Left forelimb (tissue), 1 donor: ENCODE measurements at regions not wholly inside any gene's neighbourhood (a gene's known extent, or its start where the extent isn't known, plus 50 kb on each side); places are given as distances from the start of the nearest gene placed in this dataset.

Source experiments
- DNase-seq: peaks from one replicate; pipeline ENCODE4 v3.0.0-alpha.2; 2018; ENCODE audit warnings: low spot score

- no peak for DNase-seq
Observed at GRCh38 chr7:108697254-108697653, 127.6 kb downstream of the DNAJB9 start.

- DNase-seq: no peak
Observed at GRCh38 chr7:108711611-108712010, 141.9 kb downstream of the DNAJB9 start.

GRCh38 chr7:108716783-108717182 is 147.1 kb downstream of the DNAJB9 start:
- no peak for DNase-seq

DNA sequence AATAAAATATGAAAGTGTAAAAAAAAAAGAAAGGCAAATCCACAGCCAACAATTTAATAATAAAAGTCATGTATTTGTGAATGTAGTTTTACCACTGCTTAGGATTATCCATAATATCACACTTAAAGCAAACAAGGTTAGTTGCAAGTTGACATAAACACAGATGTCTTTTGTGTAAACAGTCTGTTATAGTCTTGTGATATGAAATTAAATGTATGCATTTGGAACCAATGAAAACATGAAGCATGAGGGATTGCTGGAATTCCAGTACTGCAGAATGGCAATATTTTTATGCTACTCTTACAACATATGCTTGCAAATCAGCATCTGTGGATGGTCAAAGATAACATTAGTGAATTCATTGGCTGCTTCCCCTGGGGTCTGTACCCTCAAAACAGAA is 148.1 kb downstream of the DNAJB9 start:
- DNase-seq: no peak

GRCh38 chr7:108719631-108720030 is 150.0 kb downstream of the DNAJB9 start:
- no peak for DNase-seq

DNA sequence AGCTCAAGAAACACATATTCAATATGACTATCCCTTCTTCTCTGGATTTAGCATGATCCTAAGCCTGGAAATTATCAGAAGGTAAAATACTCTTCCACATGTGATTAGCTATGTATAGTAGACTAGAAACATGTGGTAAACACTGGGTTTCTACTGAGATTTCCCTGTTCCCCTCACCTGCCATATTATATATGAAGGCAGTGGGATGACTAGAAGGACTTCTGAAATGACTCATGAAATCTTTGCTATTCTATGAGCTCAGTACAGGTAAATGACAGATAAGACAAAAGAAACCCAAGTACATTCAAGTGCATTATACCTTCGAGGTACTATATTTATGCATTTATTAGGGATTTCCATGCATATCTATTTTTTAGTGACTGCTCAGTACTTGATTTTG is 152.9 kb downstream of the DNAJB9 start:
- no peak for DNase-seq

- no peak for DNase-seq
Observed at GRCh38 chr7:108723381-108723814, 153.7 kb downstream of the DNAJB9 start.

DNA sequence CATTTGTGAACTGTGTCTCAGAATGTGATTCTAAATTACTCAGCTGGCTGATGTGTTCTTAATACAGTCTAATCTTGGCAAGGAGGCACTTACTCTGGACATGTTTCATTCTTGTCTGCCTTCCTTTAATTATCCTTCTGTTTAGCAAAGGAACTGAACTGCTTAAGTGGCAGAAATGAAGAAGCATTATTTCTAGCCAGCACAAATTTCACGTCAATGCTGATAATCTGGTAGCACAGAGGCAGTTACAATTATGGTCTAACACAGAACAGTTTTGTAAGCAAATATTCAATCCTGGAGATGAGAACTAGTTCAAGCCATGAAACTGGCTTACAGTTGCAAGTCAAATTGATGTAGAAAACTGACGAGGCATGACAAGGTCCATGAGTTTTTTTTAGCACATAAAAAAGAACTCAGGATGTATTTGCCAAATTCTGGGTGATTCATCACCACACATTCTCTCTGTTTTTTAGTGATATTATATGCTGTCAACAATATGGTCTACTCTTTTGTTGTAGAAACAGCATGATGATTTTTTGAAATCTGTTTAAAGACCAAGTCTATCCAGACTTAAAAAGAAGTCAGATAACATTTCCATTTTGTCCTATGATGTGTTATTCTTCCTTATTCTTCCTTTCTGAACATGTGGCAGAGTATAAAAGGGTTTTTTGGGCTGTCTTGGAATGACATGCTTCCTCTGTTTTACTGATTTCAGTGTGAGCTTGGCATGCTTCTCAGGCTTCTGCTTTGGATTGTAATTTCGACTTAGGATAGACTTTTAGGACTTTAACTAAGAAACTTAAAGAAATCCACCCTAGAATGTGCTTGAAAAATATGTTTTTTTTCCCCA is 154.8 kb downstream of the DNAJB9 start:
- DNase-seq: no peak

DNA sequence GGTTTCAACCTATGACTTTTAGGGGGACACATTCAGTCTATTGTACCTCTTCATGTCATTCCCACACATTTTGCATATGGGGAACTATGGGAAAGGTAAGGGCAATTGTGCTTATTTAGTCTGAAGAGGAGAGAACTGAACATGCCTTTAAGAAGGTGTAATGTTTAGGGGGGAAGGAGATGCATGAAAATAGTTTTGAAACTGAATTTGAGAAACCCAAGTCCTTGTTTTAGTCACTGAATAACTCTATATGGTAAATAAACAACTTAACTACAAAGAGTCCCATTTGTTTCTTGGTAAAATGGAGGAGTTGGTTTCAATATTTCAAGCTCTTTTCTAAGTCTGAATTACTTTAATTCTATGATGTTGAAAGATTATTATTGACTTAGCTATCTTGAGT is 166.1 kb downstream of the DNAJB9 start:
- DNase-seq: no peak

GRCh38 chr7:108736221-108736891 is 166.7 kb downstream of the DNAJB9 start:
- DNase-seq: no peak

GRCh38 chr7:108770981-108771745 is 201.5 kb downstream of the DNAJB9 start:
- no peak for DNase-seq

DNA sequence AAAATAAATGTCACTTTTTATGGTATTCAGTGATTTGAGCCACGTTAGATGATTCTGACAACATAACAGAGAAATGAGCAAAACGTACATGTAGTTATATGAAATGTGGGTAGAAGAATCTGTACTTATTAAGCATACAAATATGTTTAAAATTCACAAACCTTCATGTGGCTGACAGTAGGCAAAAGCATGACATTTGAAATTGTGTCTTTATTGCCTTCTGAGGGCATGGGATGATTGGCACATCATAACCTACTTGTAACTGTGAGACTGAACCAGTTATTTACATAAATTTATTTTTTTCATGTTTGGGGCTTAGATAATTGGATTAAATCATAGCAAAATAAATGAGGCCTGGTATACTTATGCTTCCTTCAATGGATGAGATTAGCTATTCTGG is 202.2 kb downstream of the DNAJB9 start:
- no peak for DNase-seq

- DNase-seq: no peak
Observed at GRCh38 chr7:108777966-108778365, 208.3 kb downstream of the DNAJB9 start.

DNA sequence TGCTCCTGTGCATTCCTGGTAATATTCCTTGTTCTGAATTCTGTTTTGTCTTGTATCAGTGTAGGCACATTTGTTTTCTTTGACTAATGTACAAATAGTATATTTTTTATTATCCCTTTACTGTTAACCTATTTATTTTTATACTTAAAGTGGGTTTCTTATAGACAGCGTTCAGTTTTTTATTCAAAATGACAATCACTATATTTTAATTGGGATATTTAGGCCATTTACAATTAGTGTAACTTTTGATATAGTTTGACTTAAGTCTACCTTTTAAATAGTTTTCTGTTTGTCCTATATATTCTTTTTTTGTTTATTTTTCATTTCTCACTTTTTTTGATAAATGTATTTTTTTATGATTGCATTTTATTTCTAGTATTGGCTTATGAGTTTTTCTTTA is 219.8 kb downstream of the DNAJB9 start:
- no peak for DNase-seq

DNA sequence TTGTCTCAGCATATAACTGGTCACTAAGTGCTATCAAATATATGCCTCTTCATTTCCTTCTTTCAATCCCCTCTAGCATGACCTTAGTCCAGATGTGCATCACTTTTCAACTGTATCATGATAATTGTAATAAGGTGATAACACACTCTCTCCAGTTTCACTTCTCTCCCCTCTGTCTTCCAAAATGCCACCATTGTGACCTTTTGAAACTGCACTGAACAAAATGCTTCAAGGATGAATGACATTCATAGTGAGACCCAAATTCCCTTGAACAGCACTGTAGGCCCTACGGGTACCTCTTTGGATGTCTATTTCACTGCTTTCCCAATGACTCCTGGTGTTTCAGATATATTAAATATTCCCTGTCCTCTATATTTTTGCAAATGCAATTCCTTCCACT is 224.8 kb downstream of the DNAJB9 start:
- no peak for DNase-seq

DNA sequence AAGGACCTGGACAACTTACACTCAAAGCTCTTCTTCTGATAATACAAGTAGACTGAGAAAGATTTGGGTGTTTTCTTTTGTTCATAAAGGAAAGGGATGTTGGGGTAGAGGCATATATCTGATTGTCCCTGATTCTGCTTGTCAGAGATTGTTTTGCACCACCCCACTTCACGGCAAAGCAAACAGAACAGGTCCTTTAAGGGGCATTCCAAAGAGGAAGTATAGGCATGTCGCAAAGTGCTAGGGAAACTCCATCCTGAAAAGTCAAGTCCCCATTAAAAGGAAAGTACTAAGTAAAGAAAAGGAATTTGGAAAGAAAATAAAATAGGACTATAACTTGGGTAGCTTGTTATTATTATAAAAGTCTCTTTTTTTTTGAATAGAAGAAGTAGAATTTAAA is 233.0 kb downstream of the DNAJB9 start:
- DNase-seq: no peak

DNA sequence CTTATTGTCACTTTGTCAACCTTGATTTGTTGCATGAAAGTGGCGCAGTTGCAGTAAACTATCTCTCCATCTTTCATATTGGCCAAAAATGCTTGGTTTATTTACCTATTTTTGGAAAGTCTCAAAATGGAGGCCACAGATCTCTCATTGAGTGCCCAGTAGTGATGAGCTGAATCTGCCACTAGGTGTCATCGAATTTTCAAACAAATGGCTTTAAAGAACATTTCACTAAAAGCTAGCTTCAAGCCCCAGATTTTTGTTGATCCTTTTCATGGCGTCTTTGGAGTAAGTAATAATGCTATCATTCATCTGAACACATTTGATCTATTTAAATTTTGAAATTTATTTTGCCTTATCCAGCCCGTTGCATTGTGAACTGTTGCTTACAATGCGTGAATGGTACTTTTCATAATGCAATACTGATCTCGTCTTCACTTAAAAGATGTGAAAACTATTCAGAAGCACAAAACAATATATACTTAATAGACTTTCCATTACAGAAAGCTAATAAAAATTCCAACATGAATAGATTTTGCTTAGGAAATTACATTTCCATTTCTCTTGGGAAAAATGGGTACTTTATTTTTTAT is 236.2 kb downstream of the DNAJB9 start:
- DNase-seq: no peak

- no peak for DNase-seq
Observed at GRCh38 chr7:108808549-108809266, 239.0 kb downstream of the DNAJB9 start.

DNA sequence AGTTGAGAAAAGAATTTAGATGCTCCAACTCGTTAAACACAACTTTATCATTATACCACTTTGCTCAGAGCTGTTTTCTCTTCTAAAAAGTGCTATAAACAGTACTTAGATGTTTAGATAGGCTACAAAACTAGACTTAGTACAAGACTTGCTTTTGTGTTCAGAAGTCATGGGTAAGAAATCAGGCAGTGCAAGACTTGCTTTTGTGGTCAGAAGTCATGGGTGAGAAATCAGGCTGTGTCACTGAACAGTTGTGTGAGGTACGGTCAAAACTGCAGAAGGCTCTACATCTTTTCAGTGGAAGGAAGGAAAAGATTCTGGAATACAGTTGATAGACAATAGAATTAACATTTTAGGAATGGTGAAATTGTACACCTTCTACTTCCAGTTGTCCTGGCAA is 239.7 kb downstream of the DNAJB9 start:
- DNase-seq: no peak

- DNase-seq: no peak
Observed at GRCh38 chr7:108810756-108811385, 241.2 kb downstream of the DNAJB9 start.
